ENCODE measurements at regions not wholly inside any gene's neighbourhood (a gene's known extent, or its start where the extent isn't known, plus 50 kb on each side); places are given as distances from the start of the nearest gene placed in this dataset.

DNA sequence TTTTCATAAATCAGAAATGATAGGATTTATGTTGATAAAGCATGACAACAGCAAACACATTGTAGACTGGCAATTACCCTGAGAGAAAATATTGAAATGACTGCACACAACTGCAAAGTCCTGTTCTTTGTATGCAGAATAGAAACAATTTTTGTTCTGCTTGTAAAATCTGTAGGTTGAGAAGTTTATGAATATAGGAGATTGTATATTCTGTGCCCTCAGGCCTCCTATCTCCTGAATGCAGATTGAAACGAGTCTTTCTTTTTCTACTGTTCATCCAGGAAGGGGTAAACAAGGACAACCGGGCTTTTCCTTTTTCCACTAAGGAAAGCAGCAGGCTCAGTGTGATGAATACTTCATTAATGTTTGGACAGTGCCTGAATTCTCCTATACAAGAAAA lies 95.0 kb upstream of the HAPLN1 start:
- TF ChIP-seq ZNF274 (IDR thresholded peaks at IDR 0.05; ENCODE audit: low read depth, low read length) (no peak), YY1 (IDR thresholded peaks at IDR 0.05; ENCODE audit: insufficient read depth, insufficient read length) (no peak), SUZ12 (IDR thresholded peaks at IDR 0.05; ENCODE audit: extremely low read depth, insufficient read depth, insufficient read length) (no peak)
